T1000 (cell line): ENCODE measurements at regions not wholly inside any gene's neighbourhood (a gene's known extent, or its start where the extent isn't known, plus 50 kb on each side); places are given as distances from the start of the nearest gene placed in this dataset.
A peak's percentile ranks its signal among the peaks of the same experiment; 100 is the strongest.
"Not testable (repeated sequence)": the region's sequence is repeated elsewhere in the genome, so short reads cannot be mapped to it uniquely, and the experiment has no call there.

Source experiments
- DNase-seq: peaks from one replicate; lab custom pipeline; 2025; ENCODE audit warnings: mixed read lengths; lab: John Stamatoyannopoulos, UW

GRCh38 chr5:74403771-74404170, 236.8 kb downstream of the ENC1 start:
- no peak for DNase-seq

GRCh38 chr5:74402553-74402952, 238.0 kb downstream of the ENC1 start:
- DNase-seq: no peak

- no peak for DNase-seq
Measured at GRCh38 chr5:74401946-74402320, 238.6 kb downstream of the ENC1 start.

GRCh38 chr5:74401281-74401945, 239.1 kb downstream of the ENC1 start:
- no peak for DNase-seq

- DNase-seq: no peak
Measured at GRCh38 chr5:74400067-74400466, 240.5 kb downstream of the ENC1 start.

- no peak for DNase-seq
Measured at GRCh38 chr5:74396913-74397622, 243.5 kb downstream of the ENC1 start.

- DNase-seq: no peak
Measured at GRCh38 chr5:74394916-74395880, 245.3 kb downstream of the ENC1 start.

GRCh38 chr5:74394528-74394915, 246.0 kb downstream of the ENC1 start:
- DNase-seq: no peak

- DNase-seq: no peak
Measured at GRCh38 chr5:74393943-74394342, 246.6 kb downstream of the ENC1 start.

- DNase-seq: no peak
Measured at GRCh38 chr5:74392711-74393351, 247.7 kb downstream of the ENC1 start.

GRCh38 chr5:74391410-74391809, 249.1 kb downstream of the ENC1 start:
- no peak for DNase-seq

GRCh38 chr5:74390822-74391221, 249.7 kb downstream of the ENC1 start:
- no peak for DNase-seq

GRCh38 chr5:74390306-74390637, 250.3 kb downstream of the ENC1 start:
- no peak for DNase-seq

- DNase-seq: no peak
Measured at GRCh38 chr5:74389531-74390305, 250.8 kb downstream of the ENC1 start.

GRCh38 chr5:74388411-74388810, 252.1 kb downstream of the ENC1 start:
- DNase-seq: not testable (repeated sequence)

GRCh38 chr5:74386571-74387334, 253.8 kb downstream of the ENC1 start:
- no peak for DNase-seq

GRCh38 chr5:74384851-74385250, 255.7 kb downstream of the ENC1 start:
- no peak for DNase-seq

GRCh38 chr5:74382987-74383593, 257.4 kb downstream of the ENC1 start:
- DNase-seq: peak; percentile 9

GRCh38 chr5:74382123-74382855, 258.2 kb downstream of the ENC1 start:
- no peak for DNase-seq

- no peak for DNase-seq
Measured at GRCh38 chr5:74380193-74380592, 260.3 kb downstream of the ENC1 start.
